Suppressor macrophage treated with lipopolysaccharide for 4 hours (primary cell): ENCODE measurements at regions not wholly inside any gene's neighbourhood (a gene's known extent, or its start where the extent isn't known, plus 50 kb on each side); places are given as distances from the start of the nearest gene placed in this dataset.
"Not testable (repeated sequence)": the region's sequence is repeated elsewhere in the genome, so short reads cannot be mapped to it uniquely, and the experiment has no call there.

ENCODE experiments used
- DNase-seq: peaks from one replicate; pipeline ENCODE4 v3.0.0-alpha.2; 2020

DNA sequence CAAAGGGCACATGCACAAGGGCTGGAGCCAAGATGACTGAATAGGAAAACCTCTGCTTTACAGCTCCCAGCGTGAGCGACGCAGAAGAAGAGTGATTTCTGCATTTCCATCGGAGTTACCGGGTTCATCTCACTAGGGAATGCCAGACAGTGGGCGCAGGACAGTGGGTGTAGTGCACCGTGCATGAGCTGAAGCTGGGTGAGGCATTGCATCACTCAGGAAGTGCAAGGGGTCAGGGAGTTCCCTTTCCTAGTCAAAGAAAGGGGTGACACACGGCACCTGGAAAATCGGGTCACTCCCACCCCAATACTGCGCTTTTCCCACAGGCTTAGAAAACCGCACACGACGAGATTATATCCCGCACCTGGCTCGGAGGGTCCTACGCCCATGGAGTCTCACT is 64.5 kb upstream of the HTR1E start:
- not testable (repeated sequence) for DNase-seq

DNA sequence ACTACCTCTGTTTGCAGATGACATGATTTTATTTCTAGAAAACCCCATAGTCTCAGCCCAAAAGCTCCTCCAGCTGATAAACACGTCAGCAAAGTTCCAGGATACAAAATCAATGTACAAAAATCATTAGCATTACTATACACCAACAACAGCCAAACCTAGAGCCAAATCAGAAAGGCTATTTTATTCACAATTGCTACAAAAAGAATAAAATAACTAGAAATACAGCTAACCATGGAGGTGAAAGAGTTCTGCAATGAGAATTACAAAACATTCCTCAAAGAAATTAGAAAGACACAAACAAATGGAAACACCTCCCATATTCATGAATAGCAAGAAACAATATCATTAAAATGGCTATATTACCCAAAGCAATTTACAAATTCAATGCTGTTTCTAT is 65.6 kb upstream of the HTR1E start:
- DNase-seq = no peak

DNA sequence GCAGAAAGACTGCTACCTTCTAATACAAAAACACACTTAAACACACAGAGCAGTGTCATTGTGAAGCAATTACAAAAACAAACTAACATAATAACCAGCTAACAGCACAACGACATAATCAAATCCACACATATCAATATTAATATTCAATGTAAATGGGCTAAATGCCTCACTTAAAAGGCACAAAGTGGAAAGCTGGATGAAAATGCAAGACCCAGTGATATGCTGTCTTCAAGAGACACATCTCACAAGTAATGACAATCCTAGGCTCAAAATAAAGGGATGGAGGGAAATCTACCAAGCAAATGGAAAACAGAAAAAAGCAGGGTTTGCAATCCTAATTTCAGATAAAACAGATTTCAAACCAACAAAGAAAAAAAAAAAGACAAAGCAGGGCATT is 67.8 kb upstream of the HTR1E start:
- no peak for DNase-seq

DNA sequence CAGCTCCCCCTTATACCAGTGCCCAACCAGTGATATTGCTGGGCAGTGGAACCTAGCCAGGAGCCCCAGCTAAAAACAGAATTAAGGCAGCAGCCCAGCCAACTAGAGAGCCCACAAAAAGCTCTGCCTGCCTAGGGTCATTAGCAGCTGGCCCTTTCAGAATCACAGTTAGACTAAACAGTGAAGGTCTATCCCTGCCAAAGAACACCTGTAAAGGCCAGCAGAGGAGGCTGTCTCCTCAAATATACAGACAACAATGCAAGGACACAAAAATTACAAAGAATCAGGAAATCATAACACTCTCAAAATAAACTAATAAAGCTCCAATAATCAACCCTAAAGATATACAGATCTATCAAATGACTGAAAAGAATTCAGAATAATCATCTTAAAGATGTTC is 77.8 kb upstream of the HTR1E start:
- no peak for DNase-seq

DNA sequence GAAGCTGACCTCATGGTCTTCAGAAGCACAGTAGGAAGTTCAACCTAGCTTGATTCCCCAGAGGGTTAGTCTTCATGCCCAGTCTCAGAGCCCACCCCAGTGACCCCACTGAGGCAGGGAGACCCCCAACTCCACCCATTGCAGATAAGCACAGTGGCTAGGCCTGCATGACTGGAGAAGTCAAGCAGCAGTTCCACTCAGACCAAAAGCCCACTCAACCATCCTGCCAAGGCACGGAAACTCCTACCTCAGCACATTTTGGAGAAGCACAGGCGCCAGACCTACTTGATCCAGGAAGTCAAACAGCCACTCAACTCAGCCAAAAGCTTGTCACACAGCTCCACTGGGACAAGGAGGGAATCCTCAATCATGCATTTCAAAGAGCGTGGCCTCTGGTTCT is 78.4 kb upstream of the HTR1E start:
- no peak for DNase-seq

DNA sequence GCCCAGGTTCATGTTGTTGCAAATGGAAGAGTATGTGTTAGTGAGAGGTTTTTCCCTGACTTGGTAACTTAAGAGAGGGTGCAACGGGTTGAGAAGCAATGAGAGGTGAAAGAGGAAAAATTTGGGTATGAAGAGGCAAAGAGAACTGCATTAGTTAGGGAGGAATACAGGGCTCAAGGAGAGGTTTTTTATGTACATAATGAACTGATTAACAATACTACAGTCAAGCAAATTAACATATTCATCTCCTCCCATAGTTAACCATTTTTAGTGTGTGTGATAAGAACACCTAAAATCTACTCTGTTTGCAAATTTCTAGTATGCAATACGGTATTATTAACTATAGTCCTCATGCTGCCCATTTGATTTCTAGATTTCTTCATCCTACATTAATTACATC is 79.5 kb upstream of the HTR1E start:
- no peak for DNase-seq

DNA sequence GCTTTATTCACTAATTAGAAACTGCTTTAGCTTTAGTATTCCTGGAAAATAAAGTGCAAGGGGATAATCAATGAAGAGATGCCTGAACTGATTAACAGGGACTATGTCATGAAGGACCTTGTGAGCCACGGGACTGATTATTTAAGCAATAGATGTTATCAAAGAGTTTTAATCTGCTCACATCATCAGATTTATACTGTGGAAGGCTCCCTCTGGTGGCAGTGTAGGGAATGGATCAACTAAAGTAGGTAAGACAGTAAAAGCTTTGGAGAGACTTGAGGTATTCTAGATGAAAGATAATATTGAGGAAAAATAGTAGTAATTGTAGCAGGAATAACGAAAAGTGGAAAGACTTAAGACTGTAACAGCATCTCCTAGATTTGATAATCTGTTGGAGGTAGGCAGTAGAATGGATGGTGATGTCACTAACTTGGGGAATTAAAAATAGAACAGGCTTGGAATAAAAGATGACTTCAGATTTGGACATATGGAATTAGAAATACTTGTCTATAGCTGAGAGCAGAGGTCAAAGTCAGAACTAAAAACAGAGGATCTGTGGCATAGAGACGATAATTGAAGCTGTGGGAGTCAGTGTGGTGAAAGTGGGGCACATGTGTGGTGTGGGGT is 80.3 kb upstream of the HTR1E start:
- peak; percentile 49 for DNase-seq

DNA sequence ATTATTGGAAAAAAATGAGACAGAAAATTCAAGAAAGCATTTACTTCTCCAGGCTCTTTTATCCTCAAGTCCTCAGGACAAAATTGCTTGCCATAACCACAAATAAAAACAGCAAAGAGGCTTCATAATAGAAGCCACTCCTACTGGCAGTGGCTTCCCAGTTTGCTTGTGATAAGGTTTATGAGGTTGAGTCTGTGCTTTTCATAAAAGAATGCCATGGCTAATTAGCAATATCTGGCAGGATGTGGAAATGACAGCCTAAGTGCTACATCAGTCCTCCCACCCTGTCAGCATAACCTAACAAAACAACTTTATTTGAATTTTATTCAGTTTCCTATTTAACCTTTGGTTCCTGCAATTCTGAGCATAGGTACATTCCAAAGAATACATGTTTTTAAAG is 80.9 kb upstream of the HTR1E start:
- no peak for DNase-seq

DNA sequence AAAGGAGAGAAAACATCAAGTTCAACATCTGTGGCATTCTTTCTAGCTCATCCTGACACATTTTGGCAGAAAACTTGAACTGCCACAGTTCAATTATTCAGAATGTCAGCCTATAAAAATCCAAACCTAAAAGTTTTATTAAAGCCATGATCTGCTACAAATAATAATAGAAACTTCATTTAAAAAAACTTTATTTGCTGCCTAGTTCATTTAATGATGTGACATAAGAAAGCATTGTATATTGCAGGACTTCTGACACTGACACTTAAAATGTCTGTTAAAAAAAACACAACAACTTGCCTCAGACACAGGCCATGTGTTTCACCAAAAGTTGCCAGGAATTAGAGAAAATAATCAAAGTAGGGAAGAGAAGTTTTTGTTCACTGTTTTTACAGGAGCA is 88.3 kb upstream of the HTR1E start:
- DNase-seq = no peak

DNA sequence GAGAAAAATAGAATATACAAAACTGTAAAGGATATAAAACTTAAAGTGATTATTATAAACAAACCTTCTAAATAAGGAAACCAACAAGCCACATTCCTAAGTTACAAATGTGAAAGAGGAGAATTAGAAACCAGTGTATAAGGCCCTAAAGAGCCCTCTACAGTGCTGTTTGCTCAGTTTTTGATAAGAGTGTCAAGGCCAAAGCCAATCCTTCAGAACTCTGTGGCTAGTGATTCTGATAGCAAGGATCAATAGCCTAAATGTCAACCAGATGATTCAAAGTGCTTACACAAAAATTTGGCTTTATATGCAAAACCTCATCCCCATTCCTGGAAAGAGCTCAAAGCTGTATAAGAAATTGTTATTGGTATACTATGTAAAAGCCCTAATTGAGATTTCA is 104.6 kb upstream of the HTR1E start:
- DNase-seq = no peak

DNA sequence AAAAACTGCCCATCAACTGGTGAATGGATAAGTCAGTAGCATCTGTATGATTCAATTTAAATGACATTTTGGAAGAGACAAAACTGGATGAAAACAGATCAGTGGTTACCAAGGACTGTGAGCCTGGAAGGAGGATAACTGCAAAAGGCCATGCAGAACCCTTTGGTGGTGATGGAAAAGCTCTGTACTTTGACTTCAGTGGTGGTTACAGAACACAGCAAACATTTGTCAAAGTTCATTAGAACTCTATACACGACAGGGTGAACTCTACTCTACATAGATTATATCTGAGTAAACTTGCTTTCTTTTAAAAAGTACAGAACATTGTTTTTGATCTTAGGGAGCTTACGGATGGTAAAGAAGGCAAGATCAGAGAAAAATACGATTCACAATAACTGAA is 111.9 kb upstream of the HTR1E start:
- DNase-seq = no peak

DNA sequence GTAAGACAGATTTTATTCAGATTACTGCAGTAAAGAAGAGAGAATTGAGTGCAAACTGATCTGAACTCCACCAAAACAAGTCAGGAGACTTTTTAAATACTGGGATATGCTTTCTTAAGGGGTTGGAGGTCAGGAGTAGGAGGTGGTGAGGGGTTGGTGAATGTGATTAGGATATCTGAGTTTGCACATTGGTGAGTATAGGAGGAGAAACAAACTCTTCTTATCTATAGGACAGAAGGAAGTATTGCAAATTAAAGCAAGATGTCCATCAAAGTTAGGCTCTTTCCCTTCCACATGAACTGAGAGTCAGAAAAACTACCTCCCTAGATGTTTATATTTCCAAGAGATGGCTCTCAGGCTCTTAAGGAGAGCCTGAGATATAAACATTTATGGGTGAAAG is 114.6 kb upstream of the HTR1E start:
- no peak for DNase-seq

DNA sequence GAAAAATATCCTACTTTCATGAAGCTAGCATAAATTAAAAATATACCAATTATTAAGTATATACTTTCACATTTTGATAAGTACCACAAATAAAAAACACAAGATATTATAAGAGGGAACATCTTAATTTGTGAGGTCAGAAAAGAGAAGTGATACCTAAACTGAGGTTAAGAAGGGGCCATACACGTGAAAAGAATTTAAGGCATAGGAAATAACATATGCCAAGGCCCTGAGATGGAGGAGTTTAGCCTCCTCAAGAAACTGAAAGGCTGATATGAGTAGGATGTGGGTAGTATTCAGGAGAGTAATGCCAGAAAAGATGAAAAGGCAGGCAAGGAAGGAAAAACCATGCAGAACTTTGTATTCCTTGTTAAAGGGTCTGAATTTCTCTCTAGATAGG is 116.6 kb upstream of the HTR1E start:
- DNase-seq = no peak

DNA sequence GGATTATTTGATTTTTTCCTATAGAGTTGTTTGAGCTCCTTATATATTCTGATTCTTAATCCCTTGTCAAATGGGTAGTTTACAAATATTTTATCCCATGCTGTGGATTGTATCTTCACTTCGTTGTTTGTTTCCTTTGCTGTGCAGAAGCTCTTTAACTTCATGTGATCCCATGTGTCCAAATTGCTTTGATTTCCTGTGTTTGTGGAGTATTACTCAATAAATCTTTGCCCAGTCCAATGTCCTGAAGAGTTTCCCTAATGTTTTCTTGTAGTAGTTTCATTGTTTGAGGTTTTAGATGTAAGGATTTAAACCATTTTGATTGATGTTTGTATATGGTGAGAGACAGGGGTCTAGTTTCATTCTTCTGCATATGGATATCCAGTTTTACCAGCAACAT is 143.7 kb upstream of the HTR1E start:
- no peak for DNase-seq

DNA sequence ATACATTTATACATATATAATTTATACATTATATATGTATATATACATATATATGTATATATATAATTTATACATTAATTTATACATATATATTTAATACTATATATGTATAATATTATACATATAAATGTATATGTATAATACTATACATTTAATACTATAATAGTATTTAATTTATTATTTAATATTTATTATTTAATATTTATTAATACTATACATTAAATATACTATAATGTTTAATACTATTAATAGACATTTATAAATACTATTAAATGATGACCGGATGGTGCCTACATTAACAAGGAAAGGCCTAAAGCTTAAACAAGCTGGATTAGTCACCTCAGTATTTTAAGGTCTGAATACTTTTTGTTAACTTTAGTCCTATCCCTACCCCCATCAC is 145.9 kb upstream of the HTR1E start:
- no peak for DNase-seq

DNA sequence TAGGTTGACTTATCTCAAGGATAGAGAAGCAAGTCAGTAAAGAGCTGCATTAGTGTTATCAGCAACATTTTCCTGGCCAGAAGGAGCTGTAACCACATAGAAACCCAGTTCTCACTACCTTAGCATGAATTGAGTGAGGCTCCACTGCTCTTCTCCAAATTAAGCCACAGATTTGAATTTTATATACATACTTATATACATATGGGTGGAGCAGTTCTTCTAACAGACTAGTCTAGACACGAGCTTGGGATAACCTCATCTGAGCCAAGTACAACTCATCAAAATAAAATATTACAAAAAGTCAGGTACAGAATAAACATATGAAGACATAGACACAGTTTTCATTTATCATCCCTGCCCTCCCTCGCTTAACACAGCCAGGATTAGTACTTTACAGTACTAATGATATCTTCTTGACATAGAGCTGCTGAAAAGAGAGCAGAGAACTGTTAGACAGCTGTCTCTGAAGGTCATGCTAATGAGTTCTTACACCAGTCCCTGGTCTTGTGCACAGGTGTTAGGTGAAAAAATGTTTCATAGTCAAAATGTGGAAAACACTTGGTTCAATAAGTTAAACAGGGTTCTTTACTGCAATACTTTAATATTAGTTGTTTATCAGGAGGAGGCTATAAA is 147.4 kb upstream of the HTR1E start:
- DNase-seq = no peak

DNA sequence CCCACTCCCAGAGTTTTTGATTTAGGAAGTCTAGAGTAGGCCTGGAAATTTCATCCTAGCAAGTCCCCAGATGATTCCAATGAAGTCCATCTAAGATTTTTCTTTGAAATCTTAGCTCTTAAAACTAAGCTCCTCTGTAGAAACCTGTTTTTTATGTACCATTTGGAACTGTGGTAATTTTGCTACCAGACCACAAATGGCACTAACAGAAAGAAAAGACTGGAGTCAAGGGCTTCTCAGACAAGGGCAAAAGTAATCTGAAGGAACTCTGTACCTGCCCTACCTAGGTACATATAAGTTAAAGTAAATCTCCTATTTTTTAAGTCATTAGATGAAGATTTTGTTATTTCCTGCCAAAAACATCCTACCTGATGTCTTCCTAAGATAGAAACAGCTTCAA is 155.0 kb upstream of the HTR1E start:
- no peak for DNase-seq

DNA sequence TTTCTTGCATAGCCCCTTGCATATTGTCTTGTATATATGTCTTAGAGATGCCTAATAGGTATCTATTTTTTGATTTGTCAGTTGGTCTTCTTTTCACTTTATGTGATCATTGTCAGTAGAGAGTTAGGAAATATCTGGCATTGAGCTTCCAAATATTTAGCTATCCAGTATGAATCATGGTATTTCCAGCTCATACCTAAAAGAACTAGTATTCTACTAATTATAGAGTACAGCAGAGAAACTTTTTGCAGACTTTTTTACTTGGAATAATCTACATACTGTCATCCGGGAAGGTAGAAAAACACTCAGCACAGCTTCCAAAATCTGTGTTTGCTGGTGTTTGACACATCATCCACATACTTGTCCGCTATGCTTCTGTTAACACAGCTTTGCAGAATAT is 156.4 kb upstream of the HTR1E start:
- DNase-seq = no peak

DNA sequence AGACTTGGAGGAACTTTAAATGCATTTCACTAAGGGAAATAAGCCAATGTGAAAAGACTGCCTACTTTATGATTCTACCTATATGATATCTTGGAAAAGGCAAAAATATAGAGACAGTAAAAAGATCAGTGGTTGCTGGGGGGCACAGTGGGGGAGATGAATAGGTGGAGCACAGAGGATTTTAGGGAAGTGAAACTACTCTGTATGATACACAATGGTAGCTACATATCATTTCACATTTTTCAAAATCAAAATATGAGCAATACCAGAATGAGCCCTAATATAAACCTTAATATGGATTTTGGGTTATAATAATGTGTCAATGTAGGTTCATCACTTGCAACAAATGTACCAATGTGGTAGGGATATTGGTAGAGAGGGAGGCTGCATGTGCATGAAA is 161.4 kb upstream of the HTR1E start:
- DNase-seq = no peak

DNA sequence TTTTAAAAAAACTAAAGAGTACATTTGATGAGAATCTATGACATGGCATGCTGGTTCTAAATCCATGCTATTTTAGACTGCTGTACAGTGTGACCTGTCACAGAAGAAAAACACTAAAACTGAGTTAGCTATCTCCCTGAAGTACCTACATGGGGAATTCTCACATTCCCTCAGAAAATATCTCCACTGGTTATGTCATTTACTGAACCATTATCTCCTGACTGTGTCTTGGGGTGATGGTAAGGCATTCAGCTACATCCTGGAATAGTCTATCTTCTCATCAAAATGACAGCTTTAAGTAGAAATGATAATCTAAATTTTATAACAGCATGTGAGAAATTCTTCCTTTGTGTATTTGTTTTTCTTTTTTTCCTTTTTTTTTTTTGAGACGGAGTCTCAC is 172.1 kb upstream of the HTR1E start:
- no peak for DNase-seq

DNA sequence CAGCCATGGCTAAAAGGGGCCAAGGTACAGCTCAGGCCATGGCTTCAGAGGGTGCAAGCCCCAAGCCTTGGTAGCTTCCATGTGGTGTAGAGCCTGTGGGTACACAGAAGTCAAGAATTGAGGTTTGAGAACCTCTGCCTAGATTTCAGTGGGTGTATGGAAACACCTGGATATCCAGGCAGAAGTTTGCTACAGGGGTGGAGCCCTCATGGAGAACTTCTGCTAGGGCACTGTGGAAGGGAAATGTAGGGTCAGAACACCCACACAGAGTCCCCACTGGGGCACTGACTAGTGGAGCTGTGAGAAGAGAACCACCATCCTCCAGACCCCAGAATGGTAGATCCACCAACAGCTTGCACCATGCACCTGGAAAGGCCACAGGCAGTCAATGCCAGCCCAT is 177.4 kb upstream of the HTR1E start:
- not testable (repeated sequence) for DNase-seq

DNA sequence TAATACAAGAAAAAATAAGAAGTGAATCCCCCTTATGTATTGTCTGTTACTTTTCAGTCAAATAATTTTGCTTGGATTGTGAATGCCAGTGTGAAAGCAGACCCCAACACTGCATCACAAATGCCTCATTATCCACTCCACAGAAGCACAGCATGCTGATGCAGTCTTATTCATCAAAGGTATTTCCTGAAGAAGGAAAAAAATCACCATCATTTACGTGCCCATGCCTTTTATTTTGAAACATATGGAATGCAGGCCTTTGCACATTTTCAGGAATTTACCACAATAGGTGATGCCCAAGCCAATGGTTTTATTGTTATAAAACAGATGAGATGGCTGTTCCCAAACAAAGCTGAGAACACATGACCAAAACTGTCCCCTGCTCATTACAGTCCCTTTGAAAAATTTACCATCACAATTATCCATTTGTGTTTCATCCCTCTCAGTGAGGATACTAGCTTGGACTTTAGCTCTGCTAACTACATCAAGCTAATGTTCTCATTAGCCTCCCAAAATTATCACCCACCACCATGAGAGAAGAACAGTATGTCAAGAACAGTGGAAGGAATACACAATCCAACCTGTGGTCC is 180.6 kb upstream of the HTR1E start:
- DNase-seq = no peak

DNA sequence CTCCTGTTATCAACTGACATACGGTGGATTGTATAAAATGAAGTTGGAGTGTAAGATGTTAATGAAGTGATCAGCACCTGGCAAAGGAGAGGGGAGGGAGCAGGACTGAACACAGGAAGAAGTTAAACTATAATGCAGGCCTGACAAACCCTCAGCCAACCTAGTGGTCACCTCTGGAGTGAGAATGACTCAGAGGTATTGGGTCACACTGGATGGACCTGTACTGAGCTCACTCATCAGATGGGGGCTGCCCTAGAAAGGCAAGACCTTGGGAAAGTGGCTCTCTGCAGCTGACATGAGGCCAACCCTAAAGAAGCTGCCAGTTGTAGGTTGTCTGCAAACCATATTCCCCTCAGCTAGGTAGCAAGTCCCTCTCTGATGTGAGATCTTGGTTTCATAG is 193.3 kb upstream of the HTR1E start:
- DNase-seq = no peak

DNA sequence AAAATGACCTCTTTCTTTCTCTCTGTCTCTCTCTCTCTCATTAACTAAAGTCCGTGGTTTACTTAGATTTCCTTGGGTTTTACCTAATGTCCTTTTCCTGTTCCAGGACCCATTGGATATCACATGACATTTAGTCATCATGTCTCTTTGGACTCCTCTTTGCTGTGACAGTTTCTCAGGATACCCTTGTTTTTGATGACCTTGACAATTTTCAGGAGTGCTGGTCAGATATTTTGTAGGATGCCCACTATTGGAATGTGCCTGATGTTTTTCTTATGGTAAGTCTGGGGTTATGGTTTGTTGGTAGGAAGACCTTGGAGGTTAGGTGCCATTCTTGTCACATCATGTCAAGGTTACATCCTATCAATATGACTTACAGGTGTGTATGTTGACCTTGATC is 199.2 kb upstream of the HTR1E start:
- DNase-seq = no peak

DNA sequence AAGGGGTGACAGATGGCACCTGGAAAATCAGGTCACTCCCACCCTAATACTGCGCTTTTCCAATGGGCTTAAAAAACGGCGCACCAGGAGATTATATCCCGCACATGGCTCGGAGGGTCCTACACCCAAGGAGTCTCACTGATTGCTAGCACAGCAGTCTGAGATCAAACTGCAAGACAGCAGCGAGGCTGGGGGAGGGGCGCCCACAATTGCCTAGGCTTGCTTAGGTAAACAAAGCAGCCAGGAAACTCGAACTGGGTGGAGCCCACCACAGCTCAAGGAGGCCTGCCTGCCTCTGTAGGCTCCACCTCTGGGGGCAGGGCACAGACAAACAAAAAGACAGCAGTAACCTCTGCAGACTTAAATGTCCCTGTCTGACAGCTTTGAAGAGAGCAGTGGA is 205.7 kb upstream of the HTR1E start:
- not testable (repeated sequence) for DNase-seq
